ENCODE measurements at regions not wholly inside any gene's neighbourhood (a gene's known extent, or its start where the extent isn't known, plus 50 kb on each side); places are given as distances from the start of the nearest gene placed in this dataset.

- TF ChIP-seq ATF3 (IDR thresholded peaks at IDR 0.05) (no peak), RAD21 (IDR thresholded peaks at IDR 0.05) (no peak), EGR1 (IDR thresholded peaks at IDR 0.05; ENCODE audit: low read depth in 2 of 2) (no peak), GABPA (IDR thresholded peaks at IDR 0.05 in 1 of 2, conservative IDR thresholded peaks at IDR 0.05 in 1 of 2) (no peak), NR2F2 (IDR thresholded peaks at IDR 0.05) (no peak), TAF1 (conservative IDR thresholded peaks at IDR 0.05) (no peak)
Observed at GRCh38 chr7:50860598-50860997, 77.9 kb upstream of the GRB10 start (continued).

GRCh38 chr7:50860174-50860573, 77.5 kb upstream of the GRB10 start:
- no peaks in the 10 kb centered on the region for H3K4me1 ChIP-seq (ENCODE audit: control insufficient read depth in 4 of 4, insufficient read depth in 4 of 4, low read length in 3 of 4)
- H3K9me3 ChIP-seq (ENCODE audit: control insufficient read depth in 4 of 4, low read length in 3 of 4): no peaks in the 10 kb centered on the region
- no peak overlapping the region for H3K9ac ChIP-seq (ENCODE audit: low read depth in 1 of 2, low read length in 2 of 2)
- H3K4me3 ChIP-seq (ENCODE audit: low read depth in 1 of 3, low read length in 3 of 3): no peak overlapping the region
- WGBS: 87% methylated on average over 5 of the region's 5 CpGs
- peak; percentile 4 for DNase-seq (ENCODE audit: low spot score)
- no peaks in the 10 kb centered on the region for H3K27me3 ChIP-seq (ENCODE audit: control insufficient read depth in 4 of 4, insufficient read depth in 4 of 4, low read length in 3 of 4)
- TF ChIP-seq REST (IDR thresholded peaks at IDR 0.05) (no peak), JUND (IDR thresholded peaks at IDR 0.05) (no peak), ATF3 (IDR thresholded peaks at IDR 0.05) (no peak), HNF4G (IDR thresholded peaks at IDR 0.05) (no peak), SP1 (IDR thresholded peaks at IDR 0.05) (no peak)
- no peak overlapping the region for H3K27ac ChIP-seq (ENCODE audit: low read depth in 1 of 2, low read length in 2 of 2)
- no peaks in the 10 kb centered on the region for H3K36me3 ChIP-seq (ENCODE audit: control insufficient read depth in 4 of 4, insufficient read depth in 3 of 4, low read depth in 1 of 4, low read length in 3 of 4)

GRCh38 chr7:50858528-50859245, 76.0 kb upstream of the GRB10 start:
- peak; percentile 25 for DNase-seq (ENCODE audit: low spot score)
- Histone ChIP-seq H3K4me3 (ENCODE audit: low read depth in 1 of 3, low read length in 3 of 3) (no peak overlapping the region), H3K27me3 (ENCODE audit: control insufficient read depth in 4 of 4, insufficient read depth in 4 of 4, low read length in 3 of 4) (no peaks in the 10 kb centered on the region), H3K36me3 (ENCODE audit: control insufficient read depth in 4 of 4, insufficient read depth in 3 of 4, low read depth in 1 of 4, low read length in 3 of 4) (no peaks in the 10 kb centered on the region), H3K9me3 (ENCODE audit: control insufficient read depth in 4 of 4, low read length in 3 of 4) (no peaks in the 10 kb centered on the region), H3K9ac (ENCODE audit: low read depth in 1 of 2, low read length in 2 of 2) (no peak overlapping the region), H3K4me1 (ENCODE audit: control insufficient read depth in 4 of 4, insufficient read depth in 4 of 4, low read length in 3 of 4) (no peaks in the 10 kb centered on the region), H3K27ac (ENCODE audit: low read depth in 1 of 2, low read length in 2 of 2) (no peak overlapping the region)
- WGBS: 90% methylated on average over 4 of the region's 4 CpGs
- TF ChIP-seq FOXA2 (IDR thresholded peaks at IDR 0.05): no peak

- Histone ChIP-seq H3K27ac (ENCODE audit: low read depth in 1 of 2, low read length in 2 of 2) (no peak overlapping the region), H3K36me3 (ENCODE audit: control insufficient read depth in 4 of 4, insufficient read depth in 3 of 4, low read depth in 1 of 4, low read length in 3 of 4) (no peaks in the 10 kb centered on the region), H3K9me3 (ENCODE audit: control insufficient read depth in 4 of 4, low read length in 3 of 4) (no peaks in the 10 kb centered on the region), H3K27me3 (ENCODE audit: control insufficient read depth in 4 of 4, insufficient read depth in 4 of 4, low read length in 3 of 4) (no peaks in the 10 kb centered on the region), H3K4me1 (ENCODE audit: control insufficient read depth in 4 of 4, insufficient read depth in 4 of 4, low read length in 3 of 4) (no peaks in the 10 kb centered on the region), H3K9ac (ENCODE audit: low read depth in 1 of 2, low read length in 2 of 2) (no peak overlapping the region), H3K4me3 (ENCODE audit: low read depth in 1 of 3, low read length in 3 of 3) (no peak overlapping the region)
- WGBS: 82% methylated on average over 6 of the region's 6 CpGs
- peak; percentile 23 for DNase-seq (ENCODE audit: low spot score)
- TF ChIP-seq ZBTB33 (IDR thresholded peaks at IDR 0.05) (no peak), MAX (IDR thresholded peaks at IDR 0.05) (no peak), REST (IDR thresholded peaks at IDR 0.05) (no peak), SP1 (IDR thresholded peaks at IDR 0.05) (no peak), FOXA2 (IDR thresholded peaks at IDR 0.05) (no peak), NR2F2 (IDR thresholded peaks at IDR 0.05) (no peak), HNF4G (IDR thresholded peaks at IDR 0.05) (no peak), YY1 (IDR thresholded peaks at IDR 0.05) (no peak)
Observed at GRCh38 chr7:50857804-50858489, 75.3 kb upstream of the GRB10 start.

All from liver (tissue), 7 donors.